Suprapubic skin (tissue), 4 donors: ENCODE measurements at regions not wholly inside any gene's neighbourhood (a gene's known extent, or its start where the extent isn't known, plus 50 kb on each side); places are given as distances from the start of the nearest gene placed in this dataset.

Experiments used
- EP300 ChIP-seq: sonication (generic); formaldehyde crosslinking; IDR thresholded peaks from one replicate; pipeline ENCODE4 v1.6.1; 2017; ENCODE audit warnings: antibody characterized with exemption
- POLR2A ChIP-seq, 2 donors: fragments of 450-650 bp; IDR thresholded peaks; one replicate each; pipeline ENCODE4 v1.6.1; 2017; ENCODE audit warnings: antibody characterized with exemption in 2 of 2, mild to moderate bottlenecking in 2 of 2, moderate library complexity in 2 of 2
- POLR2AphosphoS5 ChIP-seq, 3 donors: sonication (generic); formaldehyde crosslinking; IDR thresholded peaks; one replicate each; pipeline ENCODE4 v1.6.1; 2017; ENCODE audit warnings: antibody characterized with exemption in 3 of 3
- TF ChIP-seq, protein P1 (sequence below), 2 donors: fragments of 200-600 bp in 1 of 2; fragments of 450-650 bp in 1 of 2; sonication (generic) in 1 of 2; IDR thresholded peaks; one replicate each; pipeline ENCODE4 v1.5.1; 2016 to 2019; ENCODE audit warnings: antibody characterized with exemption in 2 of 2, mild to moderate bottlenecking in 1 of 2, moderate library complexity in 1 of 2

GRCh38 chr18:73897517-73897916, 250.1 kb downstream of the FBXO15 start:
- TF ChIP-seq POLR2AphosphoS5 (IDR thresholded peaks at IDR 0.05) (no peak), POLR2A (IDR thresholded peaks at IDR 0.05) (no peak), EP300 (no peak)
- TF ChIP-seq, protein P1, sequence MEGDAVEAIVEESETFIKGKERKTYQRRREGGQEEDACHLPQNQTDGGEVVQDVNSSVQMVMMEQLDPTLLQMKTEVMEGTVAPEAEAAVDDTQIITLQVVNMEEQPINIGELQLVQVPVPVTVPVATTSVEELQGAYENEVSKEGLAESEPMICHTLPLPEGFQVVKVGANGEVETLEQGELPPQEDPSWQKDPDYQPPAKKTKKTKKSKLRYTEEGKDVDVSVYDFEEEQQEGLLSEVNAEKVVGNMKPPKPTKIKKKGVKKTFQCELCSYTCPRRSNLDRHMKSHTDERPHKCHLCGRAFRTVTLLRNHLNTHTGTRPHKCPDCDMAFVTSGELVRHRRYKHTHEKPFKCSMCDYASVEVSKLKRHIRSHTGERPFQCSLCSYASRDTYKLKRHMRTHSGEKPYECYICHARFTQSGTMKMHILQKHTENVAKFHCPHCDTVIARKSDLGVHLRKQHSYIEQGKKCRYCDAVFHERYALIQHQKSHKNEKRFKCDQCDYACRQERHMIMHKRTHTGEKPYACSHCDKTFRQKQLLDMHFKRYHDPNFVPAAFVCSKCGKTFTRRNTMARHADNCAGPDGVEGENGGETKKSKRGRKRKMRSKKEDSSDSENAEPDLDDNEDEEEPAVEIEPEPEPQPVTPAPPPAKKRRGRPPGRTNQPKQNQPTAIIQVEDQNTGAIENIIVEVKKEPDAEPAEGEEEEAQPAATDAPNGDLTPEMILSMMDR (IDR thresholded peaks at IDR 0.05), result no peak
